GM19324 (cell line): ENCODE measurements at regions not wholly inside any gene's neighbourhood (a gene's known extent, or its start where the extent isn't known, plus 50 kb on each side); places are given as distances from the start of the nearest gene placed in this dataset.

Experiments
- ATAC-seq: cut with Tn5 transposase; IDR thresholded peaks from one replicate; pipeline ENCODE4 v1.9.1; 2021; ENCODE audit warnings: mild to moderate bottlenecking, moderate library complexity; ENCODE audit not compliant: unreplicated experiment, low FRiP score

DNA sequence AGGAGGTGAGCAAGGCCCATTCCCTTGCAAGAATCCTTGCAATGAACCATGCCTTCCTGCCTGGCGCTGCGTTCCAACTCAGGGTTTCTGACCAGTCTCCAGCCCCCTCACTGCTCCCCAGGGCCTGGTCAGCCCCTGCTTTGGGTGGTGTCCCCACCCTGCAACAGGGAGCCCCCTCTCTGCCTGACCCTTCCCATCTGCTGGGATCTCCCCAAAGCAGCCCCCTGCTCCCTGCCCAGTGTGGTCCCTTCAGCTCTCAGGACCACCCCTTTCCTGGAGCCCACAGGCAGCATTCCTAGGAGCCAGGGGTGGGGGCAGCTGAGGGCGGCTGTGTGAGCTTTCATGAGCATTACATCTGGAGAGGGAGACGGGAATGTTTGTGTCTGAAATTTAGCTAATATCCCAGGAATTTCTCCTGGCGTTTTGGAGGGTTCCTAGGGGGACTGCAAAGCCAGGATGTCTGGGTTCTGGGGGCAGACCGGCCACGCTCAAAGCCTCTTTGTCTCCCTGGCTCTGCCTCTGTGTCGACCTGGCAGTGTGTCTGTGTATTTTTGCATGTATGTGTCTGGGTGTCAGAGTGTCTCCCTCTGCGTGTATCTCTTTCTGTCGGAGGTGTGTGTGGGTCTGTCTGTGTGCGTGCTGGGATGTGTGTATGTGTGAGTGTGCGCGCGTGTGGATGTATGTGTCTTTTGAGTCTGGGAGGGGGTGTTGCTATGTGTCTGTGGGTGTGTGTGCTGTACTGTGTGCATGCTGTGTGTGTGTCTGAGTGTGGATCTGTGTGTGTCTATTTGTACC lies 300.5 kb upstream of the ZMIZ1 start:
- ATAC-seq = no peak

DNA sequence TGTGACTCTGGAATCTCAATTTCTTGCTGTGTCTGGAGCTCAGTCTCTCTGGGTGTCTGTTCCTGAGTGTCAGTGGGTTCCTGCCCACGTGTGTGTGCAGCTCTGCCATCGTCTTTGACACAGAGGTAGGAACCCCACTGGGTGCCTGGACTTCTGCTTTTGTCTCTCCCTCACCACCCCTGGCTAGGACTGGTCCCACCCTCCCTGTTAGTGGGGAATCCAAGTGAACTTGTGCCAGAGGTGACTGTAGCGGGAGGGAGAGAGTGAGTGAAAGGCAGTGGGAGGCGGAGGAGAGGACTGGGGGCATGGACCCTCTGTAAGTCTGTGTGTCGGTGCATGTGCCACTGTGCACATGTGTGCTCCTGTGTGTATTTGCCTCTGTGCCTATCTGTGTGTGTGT lies 299.9 kb upstream of the ZMIZ1 start:
- no peak for ATAC-seq

DNA sequence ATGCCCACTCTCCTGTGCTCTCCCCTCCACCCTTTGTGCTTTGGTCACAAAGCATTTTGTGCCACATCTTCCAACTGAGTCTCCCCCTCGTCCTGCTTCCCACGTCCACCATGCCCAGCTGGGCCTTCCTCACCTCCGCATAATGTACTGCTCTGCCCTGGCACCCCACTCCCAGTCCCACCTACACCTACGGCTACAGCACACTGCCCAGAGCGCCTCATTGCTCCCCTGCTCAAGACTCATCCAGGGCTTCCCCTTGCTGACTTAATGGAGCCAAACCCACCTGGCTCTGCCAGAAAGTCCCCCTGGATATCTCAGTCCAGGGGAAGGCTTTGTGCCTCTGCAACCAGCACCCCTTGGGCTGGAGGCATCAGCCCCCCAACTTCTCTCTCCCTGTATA lies 299.2 kb upstream of the ZMIZ1 start:
- ATAC-seq = no peak

DNA sequence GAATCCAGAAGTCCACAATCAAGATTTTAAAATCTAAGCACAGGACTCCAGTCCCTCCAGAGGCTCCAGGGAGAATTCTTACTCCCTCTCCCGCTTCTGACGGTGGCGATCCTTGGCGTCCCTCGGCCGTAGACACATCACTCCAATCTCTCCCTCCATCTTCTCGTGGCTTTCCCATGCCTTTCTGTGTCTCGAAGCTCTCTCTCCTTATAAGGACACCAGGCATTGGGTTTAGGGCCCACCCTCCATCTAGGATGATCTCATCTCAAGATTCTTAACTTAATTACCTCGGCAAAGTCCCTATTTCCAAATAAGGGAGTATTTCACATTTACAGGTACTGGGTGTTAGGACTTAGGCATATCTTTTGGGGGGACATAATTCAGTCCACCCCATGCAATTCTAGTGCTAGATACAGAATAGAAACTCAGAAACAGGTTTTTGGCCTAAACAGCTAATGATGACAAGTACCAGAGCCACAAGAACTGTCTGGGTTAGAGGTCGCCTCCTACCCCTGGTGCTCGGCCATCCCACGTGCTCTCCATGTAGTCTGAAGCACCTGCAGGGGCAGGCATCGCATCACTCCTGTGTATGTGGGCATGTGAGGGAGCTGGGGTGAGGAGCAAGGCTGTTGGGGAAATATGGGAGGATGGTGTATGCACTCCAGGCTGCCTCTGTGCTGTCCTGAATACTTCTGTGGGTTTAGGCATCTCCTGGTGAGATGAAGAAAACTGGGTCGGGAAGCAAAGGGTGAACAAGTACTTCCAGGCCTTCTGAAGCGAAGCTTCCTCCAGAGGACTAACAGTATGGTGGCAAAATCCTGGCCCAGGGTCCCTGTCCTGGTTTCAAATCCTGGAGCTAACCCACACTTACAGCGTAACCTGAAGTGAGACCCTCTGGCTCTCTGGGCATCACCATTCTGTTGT lies 298.3 kb upstream of the ZMIZ1 start:
- ATAC-seq = no peak

DNA sequence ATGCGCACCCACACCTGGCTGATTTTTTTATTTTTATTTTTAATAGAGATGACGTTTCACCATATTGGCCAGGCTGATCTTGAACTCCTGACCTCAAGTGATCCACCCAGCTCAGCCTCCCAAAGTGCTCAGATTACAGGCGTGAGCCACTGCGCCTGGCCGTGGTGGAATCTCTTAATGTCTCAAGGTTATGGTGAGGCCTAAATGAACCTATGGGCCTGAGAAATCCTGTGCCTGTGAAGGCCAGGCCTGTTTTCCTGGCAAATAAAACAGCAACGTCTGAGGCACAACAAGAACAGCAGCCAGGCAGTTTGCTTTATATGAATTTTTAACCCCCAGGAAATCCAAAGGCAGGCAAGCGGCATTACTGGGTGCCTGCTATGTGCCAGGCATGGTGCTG lies 297.5 kb upstream of the ZMIZ1 start:
- no peak for ATAC-seq

DNA sequence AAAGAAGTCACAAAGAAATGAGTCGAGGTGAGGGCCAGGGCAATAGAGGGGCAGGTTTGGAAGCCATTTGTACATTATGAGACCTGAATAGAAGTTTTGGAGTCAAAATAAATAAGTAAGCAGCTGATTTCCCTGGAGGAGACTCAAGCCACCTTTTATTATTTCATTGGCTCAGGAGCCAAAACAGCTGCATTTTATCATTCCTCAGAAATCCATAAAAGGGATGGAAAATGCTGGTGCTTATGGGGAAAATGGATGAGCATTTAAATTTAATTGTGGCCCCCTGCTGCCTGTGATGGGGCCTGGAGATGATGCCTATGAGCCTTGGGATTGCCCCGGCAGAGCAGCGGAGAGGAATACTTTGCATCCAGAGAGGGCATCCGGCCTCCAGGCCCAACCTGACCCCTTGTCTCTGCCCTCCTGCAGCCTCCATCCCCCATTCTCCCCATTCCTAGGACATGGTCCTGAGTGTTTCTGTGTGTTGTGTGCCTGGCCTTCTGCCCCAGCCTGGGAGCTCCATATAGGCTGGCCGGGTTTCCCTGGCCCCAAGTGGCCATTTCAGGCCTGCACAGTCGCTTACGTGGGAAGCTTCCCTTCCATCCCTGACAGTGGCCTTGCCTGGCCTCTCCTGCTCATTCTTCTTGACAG lies 296.8 kb upstream of the ZMIZ1 start:
- no peak for ATAC-seq

DNA sequence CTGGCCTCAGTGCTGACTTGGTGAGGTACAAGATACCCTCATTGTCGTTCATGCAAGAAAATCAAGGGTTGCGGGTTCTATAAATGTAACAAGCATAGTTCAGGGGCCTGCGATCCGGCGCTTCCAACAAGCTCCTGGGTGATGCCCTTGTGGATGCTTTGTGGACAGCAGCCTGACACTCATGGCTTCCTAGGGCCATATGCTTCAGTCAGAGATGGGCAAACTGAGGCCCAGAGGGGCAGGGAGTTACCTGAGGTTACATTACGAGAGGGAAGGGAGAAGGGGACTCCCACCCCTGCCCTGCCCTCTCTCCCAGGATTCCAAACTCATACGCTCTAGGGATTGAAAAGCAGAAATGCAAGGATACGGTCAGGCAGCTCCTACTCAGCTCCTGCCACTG lies 296.3 kb upstream of the ZMIZ1 start:
- no peak for ATAC-seq

DNA sequence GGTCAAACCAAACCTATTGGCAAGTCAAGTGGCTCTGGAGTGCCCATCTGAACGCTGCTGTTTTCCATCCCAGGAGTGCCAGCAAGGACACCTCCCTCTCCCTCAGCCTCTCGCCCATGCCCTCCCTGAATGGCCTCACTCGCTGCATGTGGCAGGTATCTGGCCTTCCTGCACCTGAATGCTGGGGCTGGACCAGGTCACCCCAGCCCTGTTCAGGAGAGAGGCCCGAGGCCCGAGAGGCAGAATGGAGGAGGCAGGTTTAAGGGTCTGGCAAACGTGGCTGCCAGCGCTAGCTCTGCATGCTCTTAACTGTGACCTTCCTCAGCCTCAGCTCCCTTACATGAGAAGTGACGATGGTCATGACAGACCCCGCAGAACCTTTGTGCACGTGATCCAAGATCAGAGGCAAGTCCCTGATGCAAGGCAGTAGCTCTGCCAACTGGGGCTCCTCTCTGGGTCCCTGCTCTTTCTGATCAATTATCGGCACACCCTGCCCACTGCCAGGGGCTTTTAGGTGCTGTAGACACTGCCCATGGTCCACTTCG lies 295.7 kb upstream of the ZMIZ1 start:
- ATAC-seq = no peak

DNA sequence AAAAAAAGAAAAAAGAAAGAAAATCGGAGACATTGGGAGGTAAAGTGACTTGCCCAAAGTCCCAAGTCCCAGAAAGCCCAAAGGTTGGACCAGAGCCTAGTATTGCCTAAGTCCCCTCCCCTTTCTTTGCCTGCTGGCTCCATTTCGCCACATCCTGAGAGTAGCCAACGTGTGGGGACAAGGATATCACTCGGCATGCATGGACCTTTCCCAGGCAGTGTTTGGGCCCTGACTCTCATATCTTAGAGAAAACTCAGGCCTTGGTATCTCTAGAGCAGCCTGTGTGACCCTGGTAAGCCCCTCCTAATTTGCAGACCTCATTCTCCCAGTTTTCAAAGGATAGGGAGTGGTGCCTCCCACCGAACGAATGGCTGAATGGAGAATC lies 294.2 kb upstream of the ZMIZ1 start:
- no peak for ATAC-seq

DNA sequence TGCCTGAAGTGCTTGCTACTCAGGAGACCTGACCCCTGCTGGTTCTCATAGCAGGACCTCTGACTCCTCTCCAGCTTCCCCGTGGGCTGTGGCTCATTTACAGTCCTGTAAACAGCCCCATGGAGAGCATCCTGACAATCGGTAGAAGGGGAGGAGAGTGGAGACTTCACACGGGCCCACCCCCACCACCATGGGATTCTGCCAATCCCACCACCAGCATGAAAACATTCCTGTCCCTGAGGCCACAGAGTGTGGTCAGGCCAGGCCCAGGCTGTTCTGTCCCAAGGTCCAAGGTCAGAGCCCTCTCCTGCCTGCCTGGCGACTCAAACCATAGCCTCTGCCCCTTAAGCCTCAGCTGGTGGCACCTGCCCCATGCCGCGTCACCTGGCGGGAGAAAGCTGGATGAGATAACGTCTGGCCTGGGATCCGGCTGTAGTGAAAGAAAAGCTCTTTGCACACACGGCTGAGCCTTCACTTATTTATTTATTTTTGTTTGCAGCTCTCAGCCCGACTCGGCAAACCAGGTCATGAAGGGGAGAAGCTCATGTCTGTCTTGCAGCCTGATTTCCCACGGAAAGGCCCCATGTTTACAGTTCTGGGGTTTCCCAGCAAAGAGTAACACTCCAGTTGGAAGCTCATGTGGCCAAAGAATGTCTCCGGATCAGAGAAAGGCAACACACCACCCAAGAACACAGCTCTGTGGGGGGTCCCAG lies 293.6 kb upstream of the ZMIZ1 start:
- no peak for ATAC-seq

DNA sequence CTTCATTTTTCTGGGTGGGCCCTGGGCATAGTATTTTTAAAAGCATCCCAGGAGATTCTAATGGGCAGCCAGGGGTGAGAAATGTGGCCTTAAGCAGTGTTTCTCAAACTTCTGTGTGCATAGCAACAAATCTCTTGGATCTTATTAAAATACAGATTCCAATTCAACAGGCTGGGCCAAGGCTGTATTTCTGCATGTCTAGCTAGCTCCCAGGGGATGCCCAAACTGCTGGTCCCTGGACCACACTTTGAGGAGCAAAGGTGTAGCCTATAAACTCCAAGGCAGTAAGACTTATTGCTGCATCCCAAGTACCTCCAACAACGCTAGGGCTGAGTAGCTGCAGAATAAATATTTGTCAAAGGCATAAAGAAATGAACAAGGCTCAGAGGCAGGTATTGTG lies 292.9 kb upstream of the ZMIZ1 start:
- no peak for ATAC-seq

DNA sequence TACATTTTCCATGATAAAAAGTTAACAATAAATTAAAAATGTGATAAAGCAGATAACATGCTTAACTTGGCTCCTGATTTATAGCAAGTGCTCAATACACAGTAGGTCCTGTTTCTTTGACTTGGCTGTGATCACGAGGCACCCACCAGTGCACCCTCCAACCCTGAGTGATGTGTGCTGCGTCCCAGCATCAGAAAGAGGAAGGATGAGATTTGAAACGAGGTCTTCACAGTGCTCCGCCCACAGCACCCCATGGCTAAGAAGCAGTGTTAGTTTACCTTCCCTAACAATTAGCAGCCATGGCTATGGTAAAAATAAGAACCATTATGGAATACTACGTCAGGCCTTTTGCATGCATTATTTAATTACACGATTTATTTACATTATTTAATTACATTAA lies 292.0 kb upstream of the ZMIZ1 start:
- ATAC-seq = no peak

DNA sequence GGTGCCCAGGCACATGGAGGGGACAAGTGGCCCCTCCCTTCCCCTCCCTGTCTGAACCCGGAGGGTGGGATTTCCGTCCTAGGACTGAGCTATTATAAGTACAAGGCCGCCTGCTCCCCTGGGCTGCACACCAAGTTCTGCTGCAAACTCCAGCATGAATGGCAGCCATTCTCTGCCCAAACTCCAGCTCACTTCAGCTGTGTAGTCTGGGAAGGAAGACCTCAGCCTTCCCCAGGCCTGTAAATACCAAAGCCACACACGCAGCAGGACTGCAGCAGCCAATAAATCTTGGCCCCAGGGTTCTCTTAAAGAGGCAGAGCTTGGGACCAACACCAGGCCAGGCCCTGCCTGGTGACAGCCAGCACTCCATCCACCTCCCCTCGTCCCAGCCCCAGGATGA lies 291.3 kb upstream of the ZMIZ1 start:
- ATAC-seq = no peak

DNA sequence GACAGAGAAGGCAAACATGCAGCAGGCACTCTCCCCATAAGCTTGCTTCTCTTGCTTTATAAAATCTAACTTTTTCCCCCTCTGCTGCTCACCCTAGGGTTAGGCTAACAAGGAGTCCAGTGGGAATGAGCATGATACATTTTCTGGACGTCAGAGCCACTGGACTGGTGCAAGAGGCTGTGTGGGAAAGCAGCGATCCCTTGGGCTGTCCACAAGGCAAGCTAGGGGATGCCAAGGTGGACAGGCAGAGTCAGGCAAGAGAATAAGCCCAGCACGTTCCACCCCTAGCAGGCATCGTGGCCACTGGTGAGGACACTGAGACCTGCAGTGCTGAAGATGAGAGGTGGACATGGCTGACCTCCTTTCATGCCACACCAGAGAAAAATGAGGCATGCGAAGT lies 290.9 kb upstream of the ZMIZ1 start:
- no peak for ATAC-seq

DNA sequence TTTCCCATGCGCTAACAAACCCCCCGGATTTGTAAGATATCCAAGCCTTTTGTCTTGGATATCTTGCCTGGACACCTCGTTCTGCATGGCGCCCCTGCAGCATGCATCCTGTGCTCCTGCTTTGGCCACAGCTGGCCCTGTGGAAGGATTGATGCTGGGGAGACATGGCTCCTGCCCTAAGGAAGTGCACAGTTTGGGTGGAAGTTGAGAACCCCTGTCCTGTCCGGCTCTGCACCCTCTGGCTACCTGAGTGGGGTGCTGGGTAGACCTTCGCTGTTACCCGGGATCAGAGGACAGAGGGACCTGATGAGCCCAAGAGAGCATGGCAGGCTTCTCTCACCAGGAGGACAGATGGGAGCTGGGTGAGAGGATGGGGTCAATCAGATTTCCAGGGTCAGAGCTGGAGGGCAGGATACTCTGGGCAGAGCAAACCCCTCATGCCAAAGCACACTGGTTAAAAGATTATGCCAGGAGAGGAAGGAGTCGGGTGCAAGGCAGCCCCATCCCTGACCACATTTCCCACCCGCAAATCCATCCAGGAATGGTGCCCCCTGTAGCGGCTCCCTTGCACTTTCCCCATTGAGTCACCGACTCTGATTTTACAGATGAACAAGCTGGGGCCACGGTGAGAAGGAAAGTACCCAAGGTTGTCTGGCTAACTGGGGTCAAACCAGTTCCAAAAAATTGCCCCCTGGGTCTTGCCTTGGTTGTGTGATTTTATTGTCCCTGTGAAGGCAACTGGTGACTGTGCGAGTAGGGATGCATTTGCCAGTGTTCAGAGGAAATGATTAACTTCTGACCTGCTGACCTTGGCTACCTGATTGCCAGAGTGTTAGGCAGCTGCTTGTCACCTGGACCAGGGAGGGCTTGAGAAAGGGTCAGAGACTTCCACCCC lies 290.1 kb upstream of the ZMIZ1 start:
- ATAC-seq = no peak

DNA sequence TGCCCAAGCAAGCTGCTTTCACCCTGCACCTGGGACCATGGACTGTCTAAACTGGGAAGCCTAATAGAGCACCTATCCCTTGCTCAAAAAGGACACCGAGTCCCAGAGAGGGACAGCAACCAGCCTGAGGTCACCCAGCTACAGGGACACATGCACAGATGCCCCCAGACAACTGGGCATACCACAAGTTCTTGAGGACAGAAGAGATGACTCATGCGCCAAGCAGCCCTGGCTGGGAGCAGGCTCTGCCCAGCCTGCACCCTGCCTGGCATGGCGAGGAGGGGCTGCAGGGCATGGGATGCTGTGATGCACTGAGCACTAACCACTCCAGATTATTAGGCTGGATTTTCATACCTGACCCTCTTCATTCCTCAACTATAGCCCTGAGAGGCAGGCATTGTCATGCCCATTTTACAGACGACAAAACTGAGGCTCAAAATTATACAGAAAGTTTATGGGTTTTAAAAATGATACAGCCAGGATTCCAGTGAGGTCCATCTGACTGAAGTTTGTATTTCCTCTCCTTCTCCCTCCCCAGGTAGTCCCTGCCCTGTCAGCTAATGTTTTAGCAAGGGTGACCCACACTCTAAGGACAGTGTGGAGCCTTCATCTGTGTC lies 289.3 kb upstream of the ZMIZ1 start:
- no peak for ATAC-seq

DNA sequence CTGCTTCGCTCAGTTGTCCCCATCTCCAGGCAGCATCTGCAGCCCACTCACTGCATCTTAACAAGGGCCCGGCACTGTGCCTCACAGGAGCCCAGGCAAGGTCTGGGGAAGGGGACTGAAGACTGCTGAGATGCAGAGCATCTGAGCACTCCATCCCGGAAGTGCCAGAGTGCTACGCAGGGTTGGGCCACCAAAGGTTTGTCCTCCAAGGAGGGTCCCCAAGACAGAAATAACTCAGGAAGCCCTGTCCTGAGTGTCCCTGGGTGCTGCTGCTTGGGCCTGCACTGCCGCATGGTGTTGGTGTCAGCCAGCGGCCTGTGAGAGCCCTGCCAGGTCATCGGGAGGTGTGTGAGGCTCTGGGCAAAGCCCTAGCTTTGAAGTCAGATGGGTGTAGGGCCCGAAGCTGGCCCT lies 288.2 kb upstream of the ZMIZ1 start:
- ATAC-seq = no peak

DNA sequence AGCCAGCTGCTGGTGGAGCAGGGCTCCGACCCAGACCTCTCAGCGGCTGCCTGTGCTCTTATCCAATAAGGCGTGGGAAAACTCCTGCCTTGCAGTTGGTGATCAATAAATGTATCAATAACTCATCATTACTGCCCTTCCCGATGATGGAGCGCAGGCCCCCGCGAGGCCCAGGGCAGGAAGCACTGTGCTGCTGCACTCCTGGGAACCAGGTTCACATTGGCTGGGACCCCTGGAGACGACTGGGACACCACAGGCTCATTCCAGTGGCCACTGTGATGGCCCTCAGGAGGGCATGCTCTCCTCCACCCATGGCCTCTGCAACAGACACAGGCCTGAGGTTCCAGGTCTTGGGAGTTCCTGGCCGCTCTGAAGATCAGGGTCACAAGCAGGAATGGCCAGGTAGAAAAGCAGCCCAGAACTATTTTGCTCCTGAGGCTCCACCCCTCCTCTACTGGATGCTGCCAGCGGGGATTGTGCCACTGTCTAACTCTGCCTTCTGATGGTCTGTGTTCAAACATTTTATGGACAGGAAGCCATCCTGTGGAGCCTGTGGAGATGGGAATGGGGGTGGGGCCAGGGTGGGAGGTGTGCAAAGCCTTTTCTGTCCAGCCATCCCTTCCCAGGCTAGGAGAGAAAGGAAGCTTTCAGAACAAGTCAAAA lies 287.4 kb upstream of the ZMIZ1 start:
- no peak for ATAC-seq

DNA sequence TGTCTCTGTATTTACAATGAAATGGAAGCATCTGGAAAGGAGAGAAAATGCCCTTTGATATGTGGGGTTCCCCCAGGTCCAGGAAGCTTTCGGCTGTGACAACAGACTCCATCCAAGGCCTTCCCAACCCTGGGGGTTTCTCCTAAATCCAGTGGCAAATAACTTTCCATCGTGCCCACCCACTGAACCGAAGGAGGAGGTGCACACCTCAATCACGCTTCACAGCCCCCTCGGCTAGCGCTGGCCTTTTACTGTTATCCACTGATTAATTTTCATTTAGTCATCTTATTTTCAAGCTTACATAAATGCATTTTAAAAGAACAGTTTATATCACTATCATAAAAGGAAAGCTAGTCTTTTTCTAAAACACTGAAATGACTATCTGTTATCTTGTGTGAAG lies 286.8 kb upstream of the ZMIZ1 start:
- ATAC-seq = no peak
